Stimulated activated CD4-positive, alpha-beta T cell treated with anti-CD3 and anti-CD28 coated beads, Interleukin-1b, Interleukin-23, amount 100 ng/mL, for 24 hours (primary cell): ENCODE measurements at regions not wholly inside any gene's neighbourhood (a gene's known extent, or its start where the extent isn't known, plus 50 kb on each side); places are given as distances from the start of the nearest gene placed in this dataset.

Experiments used
- DNase-seq, 4 experiments: peaks; one replicate each; pipeline ENCODE4 v3.0.0-alpha.2; 2020; ENCODE audit warnings: low read depth in 4 of 4, low spot score in 1 of 4

- DNase-seq = no peak
Measured at GRCh38 chr2:104433657-104434056, 420.3 kb upstream of the POU3F3 start.

- no peak for DNase-seq
Measured at GRCh38 chr2:104434318-104434792, 419.6 kb upstream of the POU3F3 start.

GRCh38 chr2:104434966-104435365, 418.9 kb upstream of the POU3F3 start:
- no peak for DNase-seq

- no peak for DNase-seq
Measured at GRCh38 chr2:104438481-104438880, 415.4 kb upstream of the POU3F3 start.

GRCh38 chr2:104443145-104443544, 410.8 kb upstream of the POU3F3 start:
- no peak for DNase-seq

- no peak for DNase-seq
Measured at GRCh38 chr2:104444392-104444791, 409.5 kb upstream of the POU3F3 start.

GRCh38 chr2:104444889-104445288, 409.0 kb upstream of the POU3F3 start:
- DNase-seq = no peak

- DNase-seq = no peak
Measured at GRCh38 chr2:104447831-104448434, 406.0 kb upstream of the POU3F3 start.

- no peak for DNase-seq
Measured at GRCh38 chr2:104448661-104449440, 405.1 kb upstream of the POU3F3 start.

GRCh38 chr2:104452558-104452957, 401.4 kb upstream of the POU3F3 start:
- DNase-seq = no peak

- DNase-seq = no peak
Measured at GRCh38 chr2:104462731-104463130, 391.2 kb upstream of the POU3F3 start.

GRCh38 chr2:104465981-104466380, 387.9 kb upstream of the POU3F3 start:
- no peak for DNase-seq

- DNase-seq = no peak
Measured at GRCh38 chr2:104468846-104469245, 385.1 kb upstream of the POU3F3 start.

GRCh38 chr2:104472076-104472475, 381.8 kb upstream of the POU3F3 start:
- no peak for DNase-seq

GRCh38 chr2:104473546-104473945, 380.4 kb upstream of the POU3F3 start:
- no peak for DNase-seq

- DNase-seq = no peak
Measured at GRCh38 chr2:104474716-104475115, 379.2 kb upstream of the POU3F3 start.

GRCh38 chr2:104476075-104476474, 377.8 kb upstream of the POU3F3 start:
- DNase-seq = no peak

GRCh38 chr2:104476563-104476988, 377.3 kb upstream of the POU3F3 start:
- no peak for DNase-seq

GRCh38 chr2:104481341-104481740, 372.6 kb upstream of the POU3F3 start:
- DNase-seq = no peak

- DNase-seq = no peak
Measured at GRCh38 chr2:104487366-104487765, 366.5 kb upstream of the POU3F3 start.

- no peak for DNase-seq
Measured at GRCh38 chr2:104493698-104494097, 360.2 kb upstream of the POU3F3 start.

- DNase-seq = no peak
Measured at GRCh38 chr2:104501342-104501741, 352.6 kb upstream of the POU3F3 start.

GRCh38 chr2:104501929-104502328, 352.0 kb upstream of the POU3F3 start:
- DNase-seq = no peak
